SK-N-MC (cell line): ENCODE measurements at regions not wholly inside any gene's neighbourhood (a gene's known extent, or its start where the extent isn't known, plus 50 kb on each side); places are given as distances from the start of the nearest gene placed in this dataset.

Experiments
- EZH2 ChIP-seq: fragments of 200-600 bp; sonication (generic); IDR thresholded peaks from one replicate; pipeline ENCODE4 v1.6.1; 2017; ENCODE audit warnings: antibody characterized with exemption
- POLR2AphosphoS5 ChIP-seq: IDR thresholded peaks from 2 replicates; pipeline ENCODE4 v1.6.1; 2012; ENCODE audit warnings: mild to moderate bottlenecking, low read depth, low read length, borderline replicate concordance

GRCh38 chr11:106614262-106614661, 404.0 kb downstream of the GUCY1A2 start:
- TF ChIP-seq POLR2AphosphoS5 (no peak), EZH2 (no peak)
